H1 (cell line): ENCODE measurements at regions not wholly inside any gene's neighbourhood (a gene's known extent, or its start where the extent isn't known, plus 50 kb on each side); places are given as distances from the start of the nearest gene placed in this dataset.

Experiments used
- CBX5 ChIP-seq: fragments of 300-800, 300-1000 bp; sonication (generic); IDR thresholded peaks from 2 replicates; pipeline ENCODE4 v1.7.1; 2016; ENCODE audit warnings: antibody characterized with exemption, low read length, low read depth
- CHD2 ChIP-seq: IDR thresholded peaks from 2 replicates; pipeline ENCODE4 v1.6.1; 2012; ENCODE audit warnings: low read length, improper control_type of control experiment
- EGR1 ChIP-seq: IDR thresholded peaks from 2 replicates; pipeline ENCODE4 v1.6.1; 2011; ENCODE audit warnings: low read depth, low read length, borderline replicate concordance

GRCh38 chr5:142441616-142442015, 116.8 kb upstream of the SPRY4 start (continued):
- TF ChIP-seq CBX5 (no peak), EGR1 (no peak), CHD2 (no peak)
